AG08396 (cell line): ENCODE measurements at regions not wholly inside any gene's neighbourhood (a gene's known extent, or its start where the extent isn't known, plus 50 kb on each side); places are given as distances from the start of the nearest gene placed in this dataset.

Experiments used
- DNase-seq: peaks from one replicate; pipeline ENCODE4 v3.0.0; 2012; ENCODE audit warnings: low spot score, mixed read lengths

GRCh38 chr10:131802996-131803395 lies 97.8 kb upstream of the PPP2R2D start:
- DNase-seq = no peak

- DNase-seq = no peak
These were observed 96.9 kb upstream of the PPP2R2D start for GRCh38 chr10:131803860-131804425.

- no peak for DNase-seq
These were observed 96.1 kb upstream of the PPP2R2D start for GRCh38 chr10:131804551-131805295.

- DNase-seq = no peak
These were observed 95.1 kb upstream of the PPP2R2D start for GRCh38 chr10:131805696-131806095.

- DNase-seq = no peak
These were observed 94.7 kb upstream of the PPP2R2D start for GRCh38 chr10:131806146-131806545.

GRCh38 chr10:131806646-131807317 lies 94.0 kb upstream of the PPP2R2D start:
- DNase-seq = no peak

- no peak for DNase-seq
These were observed 92.4 kb upstream of the PPP2R2D start for GRCh38 chr10:131808370-131808930.

- DNase-seq = no peak
These were observed 90.6 kb upstream of the PPP2R2D start for GRCh38 chr10:131810036-131810804.

- no peak for DNase-seq
These were observed 89.8 kb upstream of the PPP2R2D start for GRCh38 chr10:131810805-131811629.

- DNase-seq = no peak
These were observed 89.0 kb upstream of the PPP2R2D start for GRCh38 chr10:131811630-131812403.

GRCh38 chr10:131812736-131813604 lies 87.8 kb upstream of the PPP2R2D start:
- no peak for DNase-seq

- no peak for DNase-seq
These were observed 86.1 kb upstream of the PPP2R2D start for GRCh38 chr10:131814567-131815265.

- DNase-seq = no peak
These were observed 85.3 kb upstream of the PPP2R2D start for GRCh38 chr10:131815266-131816156.

- DNase-seq = no peak
These were observed 84.5 kb upstream of the PPP2R2D start for GRCh38 chr10:131816157-131816775.

- DNase-seq = no peak
These were observed 83.7 kb upstream of the PPP2R2D start for GRCh38 chr10:131816941-131817700.

GRCh38 chr10:131817866-131818509 lies 82.8 kb upstream of the PPP2R2D start:
- no peak for DNase-seq
